GM21737 (cell line): ENCODE measurements at regions not wholly inside any gene's neighbourhood (a gene's known extent, or its start where the extent isn't known, plus 50 kb on each side); places are given as distances from the start of the nearest gene placed in this dataset.

Experiments used
- ATAC-seq: cut with Tn5 transposase; IDR thresholded peaks from one replicate; pipeline ENCODE4 v1.9.1; 2021; ENCODE audit warnings: mild to moderate bottlenecking, moderate library complexity; ENCODE audit not compliant: unreplicated experiment

- no peak for ATAC-seq
These were observed 2360.6 kb downstream of the PCDH9 start for GRCh38 chr13:64869539-64869938.

GRCh38 chr13:64867856-64868255 lies 2362.3 kb downstream of the PCDH9 start:
- ATAC-seq, result no peak

DNA sequence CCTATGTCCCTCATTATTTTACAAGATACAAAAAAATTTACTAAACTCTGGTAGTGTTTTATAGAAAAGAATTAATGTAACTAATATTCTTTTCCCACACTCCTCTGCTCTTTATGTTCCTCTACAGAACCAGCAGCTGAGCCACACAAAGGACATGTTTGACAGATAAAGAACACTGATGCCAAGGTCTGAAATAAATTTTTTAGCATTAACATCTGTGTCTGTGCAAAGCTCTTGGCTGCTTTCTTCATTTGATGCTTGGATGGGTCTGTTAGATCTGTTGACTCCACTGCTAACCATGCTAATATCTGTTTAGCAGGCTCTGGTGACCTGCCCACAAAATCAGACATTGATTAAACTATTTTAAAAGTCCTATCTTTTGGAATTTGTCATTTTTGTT lies 2363.8 kb downstream of the PCDH9 start:
- ATAC-seq, result no peak

DNA sequence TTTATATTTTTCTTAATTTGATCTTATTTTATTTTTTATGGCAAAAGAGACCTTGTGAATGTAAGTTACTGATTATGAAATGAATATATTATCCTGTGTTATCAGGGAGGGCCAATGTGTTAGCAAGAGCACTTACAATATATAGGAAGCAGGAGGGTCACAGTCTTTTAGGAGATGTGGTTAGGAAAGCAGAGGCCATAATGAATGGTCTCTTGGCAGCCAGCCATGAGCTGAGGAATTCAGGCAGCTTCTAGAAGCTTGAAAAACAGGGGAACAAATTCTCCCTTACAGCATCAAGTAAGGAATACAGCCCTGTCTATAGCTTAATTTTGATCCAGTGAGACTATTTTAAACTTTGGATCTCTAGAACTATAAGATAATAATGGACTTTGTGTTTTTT lies 2374.6 kb downstream of the PCDH9 start:
- ATAC-seq, result no peak

GRCh38 chr13:64850017-64850416 lies 2380.1 kb downstream of the PCDH9 start:
- no peak for ATAC-seq

DNA sequence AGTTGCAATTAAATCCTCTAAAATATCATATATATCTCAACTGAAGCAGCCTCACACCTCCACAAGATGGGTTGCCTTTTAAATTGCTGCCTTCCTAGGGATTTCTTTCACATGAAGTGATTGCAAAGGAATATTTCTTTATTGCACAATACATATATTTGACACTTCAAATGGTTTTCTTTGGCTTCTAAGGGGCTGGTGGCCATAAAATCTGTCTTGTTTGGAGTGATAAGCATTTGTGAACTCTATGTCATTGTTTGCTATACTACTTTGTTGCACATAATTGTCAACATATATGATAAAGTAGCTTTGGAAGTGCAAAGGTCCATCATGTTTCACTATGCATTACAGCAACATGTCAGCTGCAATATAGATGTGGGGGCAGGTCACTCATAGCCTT lies 2380.9 kb downstream of the PCDH9 start:
- no peak for ATAC-seq

GRCh38 chr13:64847767-64848166 lies 2382.4 kb downstream of the PCDH9 start:
- no peak for ATAC-seq

DNA sequence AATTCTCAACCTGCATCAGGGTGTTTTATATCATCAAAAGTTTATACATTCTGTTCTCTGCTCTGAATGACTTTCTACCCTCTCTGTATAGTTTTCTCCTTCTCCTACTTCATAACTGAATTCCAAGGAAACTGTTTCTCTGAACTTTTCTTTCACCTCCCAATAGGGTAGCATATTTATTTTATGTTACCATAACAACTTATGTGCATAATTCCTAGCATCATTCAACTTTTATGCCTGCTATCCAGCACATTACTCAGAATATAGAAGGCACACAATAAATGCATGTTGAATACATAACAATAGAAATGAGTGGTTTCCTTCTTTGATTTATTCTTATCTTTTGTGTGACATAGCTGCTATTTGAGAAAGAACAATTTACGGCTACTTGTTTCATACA lies 2385.0 kb downstream of the PCDH9 start:
- no peak for ATAC-seq

DNA sequence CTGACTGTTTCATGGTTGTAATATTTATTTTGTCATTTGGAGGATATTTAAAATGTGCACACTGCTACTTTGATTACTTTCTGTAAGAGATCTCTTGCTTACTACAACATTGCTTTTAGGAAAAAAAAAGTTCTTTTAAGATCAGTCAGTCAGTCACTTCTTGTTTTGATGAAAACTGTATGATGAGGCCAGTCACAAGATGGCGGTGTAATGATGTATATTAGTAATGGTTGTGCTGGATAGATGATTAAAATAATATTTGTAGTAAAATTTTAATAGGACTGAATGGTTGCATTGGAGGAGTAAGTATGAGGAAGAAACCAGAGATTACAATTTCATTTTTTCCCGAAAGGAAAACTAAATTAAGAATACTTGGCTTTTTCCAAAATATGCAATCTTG lies 2411.1 kb downstream of the PCDH9 start:
- no peak for ATAC-seq

DNA sequence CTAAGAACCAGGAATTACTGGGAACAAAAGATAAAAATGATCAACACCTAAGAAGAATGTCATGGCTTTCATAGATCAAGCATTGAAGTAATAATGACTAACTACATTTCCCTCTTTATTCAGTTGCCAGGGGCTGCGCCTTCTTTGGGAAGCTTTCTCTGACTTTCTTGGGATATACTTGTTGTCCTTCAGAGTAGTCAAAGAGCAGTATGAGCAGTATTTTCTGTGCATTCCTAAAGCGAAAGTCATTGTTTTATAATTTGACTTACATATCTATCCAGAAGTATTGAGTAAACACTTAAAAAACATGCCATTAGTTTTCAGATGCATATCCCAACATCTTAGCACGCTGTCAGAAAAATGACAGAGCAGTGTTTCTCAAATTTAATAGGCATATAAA lies 2412.4 kb downstream of the PCDH9 start:
- ATAC-seq, result no peak

- ATAC-seq, result no peak
These were observed 2419.4 kb downstream of the PCDH9 start for GRCh38 chr13:64810750-64811149.

DNA sequence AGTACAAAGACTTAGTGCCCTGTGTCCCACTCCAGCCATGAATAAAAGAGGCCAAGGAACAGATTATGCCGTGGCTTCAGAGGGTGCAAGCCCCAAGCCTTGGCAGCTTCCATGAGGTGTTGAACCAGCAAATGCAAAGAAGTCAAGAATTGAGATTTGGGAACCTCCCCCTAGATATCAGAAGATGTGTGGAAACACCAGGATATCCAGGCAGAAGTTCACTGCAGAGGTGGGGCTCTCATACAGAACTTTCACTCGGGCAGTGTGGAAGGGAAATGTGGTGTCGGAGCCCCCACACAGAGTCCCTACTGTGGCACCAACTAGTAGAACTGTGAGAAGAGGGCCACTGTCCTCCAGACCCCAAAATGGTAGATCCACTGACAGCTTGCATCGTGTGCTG lies 2421.4 kb downstream of the PCDH9 start:
- ATAC-seq, result no peak

GRCh38 chr13:64801768-64802167 lies 2428.4 kb downstream of the PCDH9 start:
- ATAC-seq, result no peak

GRCh38 chr13:64798422-64798821 lies 2431.7 kb downstream of the PCDH9 start:
- ATAC-seq, result no peak

- no peak for ATAC-seq
These were observed 2436.5 kb downstream of the PCDH9 start for GRCh38 chr13:64793592-64793991.

GRCh38 chr13:64793131-64793530 lies 2437.0 kb downstream of the PCDH9 start:
- ATAC-seq, result no peak

- ATAC-seq, result no peak
These were observed 2438.8 kb downstream of the PCDH9 start for GRCh38 chr13:64791373-64791772.

DNA sequence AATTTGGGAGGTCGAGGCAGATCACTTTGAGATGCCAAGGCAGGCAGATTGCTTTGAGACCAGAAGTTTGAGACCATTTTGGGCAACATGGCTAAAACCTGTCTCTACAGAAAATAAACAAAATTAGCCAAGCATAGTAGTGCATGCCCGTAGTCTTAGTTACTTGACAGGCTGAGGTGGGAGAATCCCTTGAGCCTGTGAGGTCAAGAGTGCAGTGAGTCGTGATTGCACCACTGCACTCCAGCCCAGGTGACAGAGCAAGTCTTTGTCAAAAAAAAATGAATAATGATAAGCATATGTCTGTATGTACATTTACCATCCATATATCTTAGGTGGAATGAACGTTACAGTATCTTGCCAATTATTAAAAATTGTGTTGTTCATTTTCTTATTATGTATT lies 2447.7 kb downstream of the PCDH9 start:
- no peak for ATAC-seq

DNA sequence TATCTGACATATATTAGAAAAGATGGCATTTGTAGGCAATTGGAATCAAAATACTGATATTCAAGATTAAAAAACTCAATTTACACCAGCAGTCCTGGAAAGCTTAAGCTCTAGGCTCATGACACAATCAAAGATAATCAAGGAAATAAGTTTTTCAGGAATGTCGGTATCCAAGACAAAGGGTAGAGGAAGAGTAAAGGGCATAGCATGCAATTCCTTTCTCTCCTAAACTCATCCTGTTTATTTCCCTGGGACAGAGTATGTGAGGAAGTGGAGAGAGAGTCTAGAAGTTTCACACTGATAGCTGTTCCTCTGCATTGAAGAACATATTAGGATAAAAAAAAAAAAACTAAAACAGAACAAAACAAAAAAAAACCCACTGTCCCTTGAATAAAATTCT lies 2452.1 kb downstream of the PCDH9 start:
- no peak for ATAC-seq

DNA sequence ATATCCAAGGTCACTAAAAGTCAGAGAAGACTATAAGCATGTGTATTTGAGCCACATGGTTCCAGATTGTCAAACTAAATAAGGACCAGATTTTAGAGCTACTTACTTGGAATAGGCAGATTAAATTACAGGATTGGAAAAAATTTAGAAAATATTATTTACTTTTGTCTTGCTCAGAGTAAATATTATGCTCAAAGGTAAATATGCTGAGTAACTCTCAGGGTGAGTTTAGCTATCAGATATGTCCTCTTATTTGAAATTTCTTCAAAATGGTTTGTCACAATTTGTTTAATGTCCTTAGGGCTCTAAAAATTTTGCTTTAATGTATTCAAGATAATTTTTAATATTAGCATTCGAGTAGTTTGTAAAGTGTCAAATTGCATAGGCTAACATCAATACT lies 2455.2 kb downstream of the PCDH9 start:
- ATAC-seq, result no peak

GRCh38 chr13:64770743-64771142 lies 2459.4 kb downstream of the PCDH9 start:
- ATAC-seq, result no peak

GRCh38 chr13:64767054-64767453 lies 2463.1 kb downstream of the PCDH9 start:
- no peak for ATAC-seq

DNA sequence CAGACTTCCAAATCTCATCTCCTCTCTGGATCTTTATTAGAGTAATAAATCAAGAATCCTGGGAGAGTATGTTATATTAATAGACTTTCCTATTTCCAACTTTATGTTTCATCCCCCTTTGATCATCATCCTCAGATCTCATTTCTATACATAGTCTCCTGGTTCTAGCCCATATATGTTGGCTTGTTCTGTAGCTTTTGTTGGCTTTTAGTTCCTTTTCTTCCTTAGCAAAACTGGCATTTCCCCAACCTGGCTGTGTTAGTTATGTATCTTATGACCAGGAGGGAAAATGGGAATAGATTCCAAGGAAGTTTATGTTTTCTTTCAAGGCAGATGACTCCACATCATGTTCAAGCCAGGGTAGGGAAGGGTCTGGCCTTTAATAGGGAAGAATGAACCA lies 2464.5 kb downstream of the PCDH9 start:
- no peak for ATAC-seq
